ENCODE measurements at regions not wholly inside any gene's neighbourhood (a gene's known extent, or its start where the extent isn't known, plus 50 kb on each side); places are given as distances from the start of the nearest gene placed in this dataset.

DNA sequence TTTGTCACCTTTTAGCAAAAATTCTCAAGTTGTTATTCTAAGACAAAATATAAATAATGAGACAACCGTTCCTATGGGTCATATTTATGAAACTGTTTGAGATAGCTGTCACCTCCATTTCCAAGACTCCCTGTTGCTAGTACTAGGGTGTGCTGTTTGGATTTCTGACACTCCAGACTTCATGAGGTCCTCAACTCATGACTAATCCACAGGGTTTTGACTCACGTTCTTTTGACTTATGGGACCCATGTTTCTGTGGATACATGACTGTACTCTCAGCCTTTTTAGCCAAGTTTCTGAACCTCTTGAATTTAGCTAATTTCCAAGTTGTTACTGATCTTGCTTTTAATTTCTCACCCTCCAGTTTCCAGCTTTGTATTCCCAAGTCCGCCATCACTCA, 178.7 kb upstream of the FAM98A start:
- Histone ChIP-seq H3K4me2 (ENCODE audit: low read length) (no peak overlapping the region), H2AFZ (ENCODE audit: low read length) (no peak overlapping the region), H3K36me3 (ENCODE audit: insufficient read depth, low read length) (no peaks in the 10 kb centered on the region), H3K4me1 (ENCODE audit: insufficient read depth, low read length, poor library complexity, severe bottlenecking) (peaks cover 29% of the 10 kb centered on the region), H3K4me3 (ENCODE audit: low read depth, low read length, poor library complexity, severe bottlenecking) (no peak overlapping the region), H3K27ac (ENCODE audit: low read depth, low read length, poor library complexity, severe bottlenecking) (no peak overlapping the region), H4K20me1 (ENCODE audit: insufficient read depth, low read length) (no peaks in the 10 kb centered on the region), H3K9me3 (ENCODE audit: low read length) (no peaks in the 10 kb centered on the region), H3K79me2 (ENCODE audit: insufficient read depth, low read depth, low read length) (no peaks in the 10 kb centered on the region), H3K9me2 (ENCODE audit: insufficient read depth, low read length) (no peaks in the 10 kb centered on the region)
- ChIA-PET POLR2A (interaction anchor here (0.6 kb wide), 1 partner anchor 556 kb away, joined by 3 read pairs; no protein-coding TSS in a partner anchor), CTCF (ENCODE audit: unreplicated experiment) (no interaction called here)
- BruUV-seq (replicated peaks), result no TSS peak
- intact Hi-C loops (cut with micrococcal nuclease; ENCODE audit: unreplicated experiment), result no loop called here
- no peak for TF ChIP-seq EZH2phosphoT487 (IDR thresholded peaks at IDR 0.05; ENCODE audit: borderline replicate concordance, low read depth, low read length)
- TF ChIP-seq, protein P1, sequence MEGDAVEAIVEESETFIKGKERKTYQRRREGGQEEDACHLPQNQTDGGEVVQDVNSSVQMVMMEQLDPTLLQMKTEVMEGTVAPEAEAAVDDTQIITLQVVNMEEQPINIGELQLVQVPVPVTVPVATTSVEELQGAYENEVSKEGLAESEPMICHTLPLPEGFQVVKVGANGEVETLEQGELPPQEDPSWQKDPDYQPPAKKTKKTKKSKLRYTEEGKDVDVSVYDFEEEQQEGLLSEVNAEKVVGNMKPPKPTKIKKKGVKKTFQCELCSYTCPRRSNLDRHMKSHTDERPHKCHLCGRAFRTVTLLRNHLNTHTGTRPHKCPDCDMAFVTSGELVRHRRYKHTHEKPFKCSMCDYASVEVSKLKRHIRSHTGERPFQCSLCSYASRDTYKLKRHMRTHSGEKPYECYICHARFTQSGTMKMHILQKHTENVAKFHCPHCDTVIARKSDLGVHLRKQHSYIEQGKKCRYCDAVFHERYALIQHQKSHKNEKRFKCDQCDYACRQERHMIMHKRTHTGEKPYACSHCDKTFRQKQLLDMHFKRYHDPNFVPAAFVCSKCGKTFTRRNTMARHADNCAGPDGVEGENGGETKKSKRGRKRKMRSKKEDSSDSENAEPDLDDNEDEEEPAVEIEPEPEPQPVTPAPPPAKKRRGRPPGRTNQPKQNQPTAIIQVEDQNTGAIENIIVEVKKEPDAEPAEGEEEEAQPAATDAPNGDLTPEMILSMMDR (conservative IDR thresholded peaks at IDR 0.05; ENCODE audit: low read length), result no peak
- no peak for DNase-seq (ENCODE audit: low spot score)

DNA sequence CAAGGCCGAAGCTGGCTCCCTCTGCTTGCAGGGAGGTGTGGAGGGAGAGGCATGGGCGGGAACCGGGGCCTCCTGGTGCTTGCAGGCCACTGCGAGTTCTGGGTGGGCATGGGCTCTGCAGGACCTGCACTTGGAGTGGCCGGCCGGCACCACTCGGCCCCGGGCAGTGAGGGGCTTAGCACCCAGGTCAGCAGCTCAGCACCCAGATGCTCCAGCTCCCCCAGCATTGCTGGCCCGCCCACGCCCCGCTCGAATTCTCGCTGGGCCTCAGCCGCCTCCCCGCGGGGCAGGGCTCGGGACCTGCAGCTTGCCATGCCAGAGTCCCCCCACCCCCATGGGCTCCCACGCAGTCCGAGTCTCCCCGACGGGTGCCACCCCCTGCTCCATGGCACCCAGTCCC, 176.2 kb upstream of the FAM98A start:
- Histone ChIP-seq H3K79me2 (ENCODE audit: insufficient read depth, low read depth, low read length) (no peaks in the 10 kb centered on the region), H3K9me3 (ENCODE audit: low read length) (no peaks in the 10 kb centered on the region), H3K4me2 (ENCODE audit: low read length) (no peak overlapping the region), H3K9me2 (ENCODE audit: insufficient read depth, low read length) (no peaks in the 10 kb centered on the region), H2AFZ (ENCODE audit: low read length) (no peak overlapping the region), H3K4me1 (ENCODE audit: insufficient read depth, low read length, poor library complexity, severe bottlenecking) (peaks cover 6% of the 10 kb centered on the region), H3K27ac (ENCODE audit: low read depth, low read length, poor library complexity, severe bottlenecking) (no peak overlapping the region), H3K36me3 (ENCODE audit: insufficient read depth, low read length) (no peaks in the 10 kb centered on the region), H3K4me3 (ENCODE audit: low read depth, low read length, poor library complexity, severe bottlenecking) (no peak overlapping the region), H4K20me1 (ENCODE audit: insufficient read depth, low read length) (no peaks in the 10 kb centered on the region)
- ChIA-PET CTCF (ENCODE audit: unreplicated experiment) (no interaction called here), POLR2A (no interaction called here)
- TF ChIP-seq, protein P1 (conservative IDR thresholded peaks at IDR 0.05; ENCODE audit: low read length), result no peak
- no peak for TF ChIP-seq EZH2phosphoT487 (IDR thresholded peaks at IDR 0.05; ENCODE audit: borderline replicate concordance, low read depth, low read length)
- intact Hi-C loops (cut with micrococcal nuclease; ENCODE audit: unreplicated experiment), result no loop called here
- no peak for DNase-seq (ENCODE audit: low spot score)
- BruUV-seq (replicated peaks), result no TSS peak

DNA sequence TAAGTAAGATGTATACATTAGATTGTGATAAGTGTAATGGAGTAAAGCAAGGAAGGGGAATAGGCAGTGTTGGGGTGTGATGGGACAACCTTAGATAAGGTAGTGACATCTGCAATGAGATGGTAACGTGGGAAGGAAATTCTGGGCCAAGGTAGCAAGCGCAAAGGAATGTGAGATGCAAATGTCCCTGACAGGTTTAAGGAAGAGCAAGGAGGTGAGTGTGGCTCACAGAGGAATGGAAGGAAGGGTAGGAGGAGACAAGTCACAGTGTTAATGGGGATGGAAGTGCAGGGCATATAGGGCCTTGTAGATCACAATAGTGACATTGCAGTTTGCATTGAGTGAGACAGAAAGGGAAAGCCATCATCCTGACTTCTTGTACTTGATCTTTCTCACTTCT, 170.9 kb upstream of the FAM98A start:
- TF ChIP-seq, protein P1 (conservative IDR thresholded peaks at IDR 0.05; ENCODE audit: low read length), result no peak
- no peak for TF ChIP-seq EZH2phosphoT487 (IDR thresholded peaks at IDR 0.05; ENCODE audit: borderline replicate concordance, low read depth, low read length)
- POLR2A ChIA-PET, result interaction anchor here (1.0 kb wide), 1 partner anchor 39 kb away, joined by 3 read pairs; no protein-coding TSS in a partner anchor
- no peak for DNase-seq (ENCODE audit: low spot score)
- H3K9me2 ChIP-seq (ENCODE audit: insufficient read depth, low read length), result no peaks in the 10 kb centered on the region
- no peak overlapping the region for H3K4me2 ChIP-seq (ENCODE audit: low read length)
- H3K9me3 ChIP-seq (ENCODE audit: low read length), result no peaks in the 10 kb centered on the region
- H3K4me3 ChIP-seq (ENCODE audit: low read depth, low read length, poor library complexity, severe bottlenecking), result no peak overlapping the region
- no peak overlapping the region for H3K27ac ChIP-seq (ENCODE audit: low read depth, low read length, poor library complexity, severe bottlenecking)
- no peaks in the 10 kb centered on the region for H4K20me1 ChIP-seq (ENCODE audit: insufficient read depth, low read length)
- no TSS peak for BruUV-seq (replicated peaks)
- H3K36me3 ChIP-seq (ENCODE audit: insufficient read depth, low read length), result no peaks in the 10 kb centered on the region
- H3K4me1 ChIP-seq (ENCODE audit: insufficient read depth, low read length, poor library complexity, severe bottlenecking), result no peaks in the 10 kb centered on the region
- no peak overlapping the region for H2AFZ ChIP-seq (ENCODE audit: low read length)
- intact Hi-C loops (cut with micrococcal nuclease; ENCODE audit: unreplicated experiment), result no loop called here
- CTCF ChIA-PET (ENCODE audit: unreplicated experiment), result interaction anchor here (0.5 kb wide), 1 partner anchor 260 kb away, joined by 3 read pairs; no protein-coding TSS in a partner anchor
- no peaks in the 10 kb centered on the region for H3K79me2 ChIP-seq (ENCODE audit: insufficient read depth, low read depth, low read length)

Data from OCI-LY7 (cell line).